ENCODE measurements at regions not wholly inside any gene's neighbourhood (a gene's known extent, or its start where the extent isn't known, plus 50 kb on each side); places are given as distances from the start of the nearest gene placed in this dataset.

GRCh38 chr17:72287586-72287985 is 166.8 kb downstream of the SOX9 start:
- Histone ChIP-seq H3K4me3 (ENCODE audit: low read length) (no peak overlapping the region), H3K9ac (ENCODE audit: low read depth, low read length) (no peak overlapping the region), H3K4me1 (ENCODE audit: insufficient read depth, low read length) (peaks cover 8% of the 10 kb centered on the region; the same call in 1 of the 2 replicates), H3K9me3 (ENCODE audit: insufficient read depth, low read depth, low read length) (no peaks in the 10 kb centered on the region), H3K27me3 (ENCODE audit: insufficient read depth, low read length) (peaks cover 11% of the 10 kb centered on the region), H3K36me3 (ENCODE audit: insufficient read depth, low read depth, low read length) (no peaks in the 10 kb centered on the region), H3K27ac (ENCODE audit: low read length) (no peak overlapping the region)

- Histone ChIP-seq H3K27me3 (ENCODE audit: insufficient read depth, low read length) (peaks cover 11% of the 10 kb centered on the region), H3K27ac (ENCODE audit: low read length) (no peak overlapping the region), H3K4me1 (ENCODE audit: insufficient read depth, low read length) (peaks cover 8% of the 10 kb centered on the region; the same call in 1 of the 2 replicates), H3K9ac (ENCODE audit: low read depth, low read length) (no peak overlapping the region), H3K36me3 (ENCODE audit: insufficient read depth, low read depth, low read length) (no peaks in the 10 kb centered on the region), H3K9me3 (ENCODE audit: insufficient read depth, low read depth, low read length) (no peaks in the 10 kb centered on the region), H3K4me3 (ENCODE audit: low read length) (no peak overlapping the region)
Observed at GRCh38 chr17:72294487-72294893, 173.7 kb downstream of the SOX9 start.

GRCh38 chr17:72295916-72296315 is 175.1 kb downstream of the SOX9 start:
- no peaks in the 10 kb centered on the region for H3K4me1 ChIP-seq (ENCODE audit: insufficient read depth, low read length)
- H3K4me3 ChIP-seq (ENCODE audit: low read length), result no peak overlapping the region

GRCh38 chr17:72296456-72296855 is 175.6 kb downstream of the SOX9 start:
- H3K4me1 ChIP-seq (ENCODE audit: insufficient read depth, low read length), result no peaks in the 10 kb centered on the region
- H3K27me3 ChIP-seq (ENCODE audit: insufficient read depth, low read length), result no peaks in the 10 kb centered on the region
- no peak overlapping the region for H3K9ac ChIP-seq (ENCODE audit: low read depth, low read length)
- H3K9me3 ChIP-seq (ENCODE audit: insufficient read depth, low read depth, low read length), result no peaks in the 10 kb centered on the region
- H3K36me3 ChIP-seq (ENCODE audit: insufficient read depth, low read depth, low read length), result no peaks in the 10 kb centered on the region
- no peak overlapping the region for H3K27ac ChIP-seq (ENCODE audit: low read length)
- H3K4me3 ChIP-seq (ENCODE audit: low read length), result no peak overlapping the region

More at GRCh38 chr17:72295916-72296315, 175.1 kb downstream of the SOX9 start:
- no peaks in the 10 kb centered on the region for H3K9me3 ChIP-seq (ENCODE audit: insufficient read depth, low read depth, low read length)
- no peak overlapping the region for H3K27ac ChIP-seq (ENCODE audit: low read length)
- H3K36me3 ChIP-seq (ENCODE audit: insufficient read depth, low read depth, low read length), result no peaks in the 10 kb centered on the region
- no peak overlapping the region for H3K9ac ChIP-seq (ENCODE audit: low read depth, low read length)
- peaks cover 4% of the 10 kb centered on the region for H3K27me3 ChIP-seq (ENCODE audit: insufficient read depth, low read length)

GRCh38 chr17:72297326-72298115 is 176.7 kb downstream of the SOX9 start:
- H3K36me3 ChIP-seq (ENCODE audit: insufficient read depth, low read depth, low read length), result no peaks in the 10 kb centered on the region
- no peak overlapping the region for H3K4me3 ChIP-seq (ENCODE audit: low read length)
- H3K9ac ChIP-seq (ENCODE audit: low read depth, low read length), result no peak overlapping the region
- no peaks in the 10 kb centered on the region for H3K9me3 ChIP-seq (ENCODE audit: insufficient read depth, low read depth, low read length)
- H3K27ac ChIP-seq (ENCODE audit: low read length), result no peak overlapping the region
- no peaks in the 10 kb centered on the region for H3K4me1 ChIP-seq (ENCODE audit: insufficient read depth, low read length)
- H3K27me3 ChIP-seq (ENCODE audit: insufficient read depth, low read length), result no peaks in the 10 kb centered on the region

GRCh38 chr17:72299100-72299499 is 178.3 kb downstream of the SOX9 start:
- H3K9ac ChIP-seq (ENCODE audit: low read depth, low read length), result no peak overlapping the region
- no peak overlapping the region for H3K4me3 ChIP-seq (ENCODE audit: low read length)
- H3K27me3 ChIP-seq (ENCODE audit: insufficient read depth, low read length), result no peaks in the 10 kb centered on the region
- H3K27ac ChIP-seq (ENCODE audit: low read length), result no peak overlapping the region
- no peaks in the 10 kb centered on the region for H3K36me3 ChIP-seq (ENCODE audit: insufficient read depth, low read depth, low read length)
- no peaks in the 10 kb centered on the region for H3K4me1 ChIP-seq (ENCODE audit: insufficient read depth, low read length)
- no peaks in the 10 kb centered on the region for H3K9me3 ChIP-seq (ENCODE audit: insufficient read depth, low read depth, low read length)

- Histone ChIP-seq H3K9me3 (ENCODE audit: insufficient read depth, low read depth, low read length) (no peaks in the 10 kb centered on the region), H3K9ac (ENCODE audit: low read depth, low read length) (no peak overlapping the region), H3K27me3 (ENCODE audit: insufficient read depth, low read length) (no peaks in the 10 kb centered on the region), H3K27ac (ENCODE audit: low read length) (no peak overlapping the region), H3K4me3 (ENCODE audit: low read length) (no peak overlapping the region), H3K4me1 (ENCODE audit: insufficient read depth, low read length) (no peaks in the 10 kb centered on the region), H3K36me3 (ENCODE audit: insufficient read depth, low read depth, low read length) (no peaks in the 10 kb centered on the region)
Observed at GRCh38 chr17:72299592-72299991, 178.8 kb downstream of the SOX9 start.

GRCh38 chr17:72301887-72302286 is 181.1 kb downstream of the SOX9 start:
- Histone ChIP-seq H3K9ac (ENCODE audit: low read depth, low read length) (no peak overlapping the region), H3K27ac (ENCODE audit: low read length) (no peak overlapping the region), H3K27me3 (ENCODE audit: insufficient read depth, low read length) (no peaks in the 10 kb centered on the region), H3K36me3 (ENCODE audit: insufficient read depth, low read depth, low read length) (no peaks in the 10 kb centered on the region), H3K4me1 (ENCODE audit: insufficient read depth, low read length) (no peaks in the 10 kb centered on the region), H3K4me3 (ENCODE audit: low read length) (no peak overlapping the region), H3K9me3 (ENCODE audit: insufficient read depth, low read depth, low read length) (no peaks in the 10 kb centered on the region)

- no peaks in the 10 kb centered on the region for H3K36me3 ChIP-seq (ENCODE audit: insufficient read depth, low read depth, low read length)
Observed at GRCh38 chr17:72302735-72303134, 181.9 kb downstream of the SOX9 start.

GRCh38 chr17:72303787-72304733 is 183.2 kb downstream of the SOX9 start:
- Histone ChIP-seq H3K4me3 (ENCODE audit: low read length) (no peak overlapping the region), H3K27ac (ENCODE audit: low read length) (no peak overlapping the region), H3K36me3 (ENCODE audit: insufficient read depth, low read depth, low read length) (no peaks in the 10 kb centered on the region), H3K27me3 (ENCODE audit: insufficient read depth, low read length) (no peaks in the 10 kb centered on the region), H3K4me1 (ENCODE audit: insufficient read depth, low read length) (no peaks in the 10 kb centered on the region), H3K9ac (ENCODE audit: low read depth, low read length) (no peak overlapping the region), H3K9me3 (ENCODE audit: insufficient read depth, low read depth, low read length) (no peaks in the 10 kb centered on the region)

More at GRCh38 chr17:72302735-72303134, 181.9 kb downstream of the SOX9 start:
- Histone ChIP-seq H3K9me3 (ENCODE audit: insufficient read depth, low read depth, low read length) (no peaks in the 10 kb centered on the region), H3K27ac (ENCODE audit: low read length) (no peak overlapping the region), H3K4me3 (ENCODE audit: low read length) (no peak overlapping the region), H3K9ac (ENCODE audit: low read depth, low read length) (no peak overlapping the region), H3K4me1 (ENCODE audit: insufficient read depth, low read length) (no peaks in the 10 kb centered on the region), H3K27me3 (ENCODE audit: insufficient read depth, low read length) (no peaks in the 10 kb centered on the region)

GRCh38 chr17:72304859-72305258 is 184.0 kb downstream of the SOX9 start:
- Histone ChIP-seq H3K4me3 (ENCODE audit: low read length) (no peak overlapping the region), H3K27ac (ENCODE audit: low read length) (no peak overlapping the region), H3K4me1 (ENCODE audit: insufficient read depth, low read length) (no peaks in the 10 kb centered on the region), H3K36me3 (ENCODE audit: insufficient read depth, low read depth, low read length) (no peaks in the 10 kb centered on the region), H3K27me3 (ENCODE audit: insufficient read depth, low read length) (no peaks in the 10 kb centered on the region; the same call in 1 of the 2 replicates), H3K9me3 (ENCODE audit: insufficient read depth, low read depth, low read length) (no peaks in the 10 kb centered on the region), H3K9ac (ENCODE audit: low read depth, low read length) (no peak overlapping the region)
